ENCODE measurements at regions not wholly inside any gene's neighbourhood (a gene's known extent, or its start where the extent isn't known, plus 50 kb on each side); places are given as distances from the start of the nearest gene placed in this dataset.

GRCh38 chr5:9958914-9959313 lies 290.8 kb downstream of the ATPSCKMT start:
- Histone ChIP-seq H3K4me3 (no peak overlapping the region), H3K9me3 (no peaks in the 10 kb centered on the region), H3K4me2 (no peak overlapping the region), H3K4me1 (no peaks in the 10 kb centered on the region), H3K27ac (no peak overlapping the region)
- no peak for ATAC-seq
- DNase-seq (ENCODE audit: low read depth in 1 of 2, low spot score in 1 of 2), result no peak
- ChIA-PET CTCF (no interaction called here), POLR2A (no interaction called here)
- no peak for TF ChIP-seq RFX5 (IDR thresholded peaks at IDR 0.05)
- no peak for TF ChIP-seq CHD2 (IDR thresholded peaks at IDR 0.05; ENCODE audit: low read length, partially characterized antibody)
- TF ChIP-seq CBX8 (IDR thresholded peaks at IDR 0.05), result no peak
- no peak for TF ChIP-seq CHD4 (IDR thresholded peaks at IDR 0.05; ENCODE audit: borderline replicate concordance)
- no peak for TF ChIP-seq NR3C1 (IDR thresholded peaks at IDR 0.05)
- TF ChIP-seq, protein P1, sequence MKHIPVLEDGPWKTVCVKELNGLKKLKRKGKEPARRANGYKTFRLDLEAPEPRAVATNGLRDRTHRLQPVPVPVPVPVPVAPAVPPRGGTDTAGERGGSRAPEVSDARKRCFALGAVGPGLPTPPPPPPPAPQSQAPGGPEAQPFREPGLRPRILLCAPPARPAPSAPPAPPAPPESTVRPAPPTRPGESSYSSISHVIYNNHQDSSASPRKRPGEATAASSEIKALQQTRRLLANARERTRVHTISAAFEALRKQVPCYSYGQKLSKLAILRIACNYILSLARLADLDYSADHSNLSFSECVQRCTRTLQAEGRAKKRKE (CRISPR knock-in tag; IDR thresholded peaks at IDR 0.05; ENCODE audit: low read depth), result no peak
- TF ChIP-seq NPAS2 (CRISPR knock-in tag; IDR thresholded peaks at IDR 0.05; ENCODE audit: borderline replicate concordance), result no peak
- no peak for TF ChIP-seq RAD21 (conservative IDR thresholded peaks at IDR 0.05 in 1 of 2, IDR thresholded peaks at IDR 0.05 in 1 of 2)
- no peak for TF ChIP-seq NFE2L2 (conservative IDR thresholded peaks at IDR 0.05; ENCODE audit: low read length)
- TF ChIP-seq, protein P2, sequence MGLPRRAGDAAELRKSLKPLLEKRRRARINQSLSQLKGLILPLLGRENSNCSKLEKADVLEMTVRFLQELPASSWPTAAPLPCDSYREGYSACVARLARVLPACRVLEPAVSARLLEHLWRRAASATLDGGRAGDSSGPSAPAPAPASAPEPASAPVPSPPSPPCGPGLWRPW (IDR thresholded peaks at IDR 0.05), result no peak
- TF ChIP-seq KDM5A (IDR thresholded peaks at IDR 0.05), result no peak
- TF ChIP-seq JUN (IDR thresholded peaks at IDR 0.05), result no peak
- TF ChIP-seq, protein P3, sequence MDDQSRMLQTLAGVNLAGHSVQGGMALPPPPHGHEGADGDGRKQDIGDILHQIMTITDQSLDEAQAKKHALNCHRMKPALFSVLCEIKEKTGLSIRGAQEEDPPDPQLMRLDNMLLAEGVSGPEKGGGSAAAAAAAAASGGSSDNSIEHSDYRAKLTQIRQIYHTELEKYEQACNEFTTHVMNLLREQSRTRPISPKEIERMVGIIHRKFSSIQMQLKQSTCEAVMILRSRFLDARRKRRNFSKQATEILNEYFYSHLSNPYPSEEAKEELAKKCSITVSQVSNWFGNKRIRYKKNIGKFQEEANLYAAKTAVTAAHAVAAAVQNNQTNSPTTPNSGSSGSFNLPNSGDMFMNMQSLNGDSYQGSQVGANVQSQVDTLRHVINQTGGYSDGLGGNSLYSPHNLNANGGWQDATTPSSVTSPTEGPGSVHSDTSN (IDR thresholded peaks at IDR 0.05), result no peak
- TF ChIP-seq SMC3 (IDR thresholded peaks at IDR 0.05), result no peak
- TF ChIP-seq KDM1A (IDR thresholded peaks at IDR 0.05; ENCODE audit: low read depth), result no peak
- TF ChIP-seq CBX2 (IDR thresholded peaks at IDR 0.05; ENCODE audit: borderline replicate concordance, low read depth), result no peak
- no peak for TF ChIP-seq FOXS1 (CRISPR knock-in tag; IDR thresholded peaks at IDR 0.05)
- FAIRE-seq, result no peak
- 2% methylated on average over 5 of the region's 5 CpGs for WGBS (ENCODE audit: missing lambda C conversion rate)

DNA sequence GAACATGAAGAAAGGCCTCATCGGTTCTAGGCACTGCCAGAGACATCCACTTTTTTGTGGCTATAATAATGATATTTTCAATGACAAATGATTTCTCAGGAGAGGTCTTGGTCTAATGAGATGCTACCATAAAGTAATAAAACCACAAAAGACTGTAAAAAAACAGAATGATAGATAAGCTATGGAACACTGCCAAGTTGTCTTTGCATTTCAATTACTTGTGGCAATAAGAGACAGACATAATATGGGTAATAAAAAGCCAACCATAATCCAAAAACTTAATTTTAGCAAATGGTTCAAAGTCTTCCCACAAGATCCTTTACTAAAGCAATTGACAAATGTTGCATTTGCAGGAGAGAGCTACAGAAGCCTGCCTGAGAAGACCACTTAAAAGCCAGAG lies 292.5 kb downstream of the ATPSCKMT start:
- no peaks in the 10 kb centered on the region for H3K9me3 ChIP-seq
- no peaks in the 10 kb centered on the region for H3K4me1 ChIP-seq
- ATAC-seq, result no peak
- FAIRE-seq, result no peak
- TF ChIP-seq JUNB (IDR thresholded peaks at IDR 0.05), result no peak
- no peak for TF ChIP-seq RAD21 (conservative IDR thresholded peaks at IDR 0.05 in 1 of 2, IDR thresholded peaks at IDR 0.05 in 1 of 2)
- no peak for TF ChIP-seq CEBPB (IDR thresholded peaks at IDR 0.05)
- TF ChIP-seq BCL3 (IDR thresholded peaks at IDR 0.05), result no peak
- no peak for TF ChIP-seq HOXA7 (CRISPR knock-in tag; IDR thresholded peaks at IDR 0.05)
- no peak for TF ChIP-seq TP53 (CRISPR knock-in tag; IDR thresholded peaks at IDR 0.05)
- TF ChIP-seq CHD2 (IDR thresholded peaks at IDR 0.05; ENCODE audit: low read length, partially characterized antibody), result no peak
- TF ChIP-seq MAZ (IDR thresholded peaks at IDR 0.05; ENCODE audit: borderline replicate concordance, low read depth, low read length), result no peak
- TF ChIP-seq ZC3H11A (IDR thresholded peaks at IDR 0.05), result no peak
- TF ChIP-seq ZSCAN20 (CRISPR knock-in tag; IDR thresholded peaks at IDR 0.05), result no peak
- TF ChIP-seq RCOR1 (IDR thresholded peaks at IDR 0.05; ENCODE audit: low read depth, low read length), result no peak
- TF ChIP-seq BHLHE40 (IDR thresholded peaks at IDR 0.05; ENCODE audit: low read depth, low read length), result no peak
- no peak for TF ChIP-seq HOXB5 (CRISPR knock-in tag; IDR thresholded peaks at IDR 0.05)
- H3K27ac ChIP-seq, result no peak overlapping the region
- 10% methylated on average over 1 of the region's 1 CpG for WGBS (ENCODE audit: missing lambda C conversion rate)
- no peak overlapping the region for H3K4me3 ChIP-seq
- no peak for DNase-seq (ENCODE audit: low read depth in 1 of 2, low spot score in 1 of 2)
- POLR2A ChIA-PET, result no interaction called here
- H3K4me2 ChIP-seq, result no peak overlapping the region
- CTCF ChIA-PET, result interaction anchor here (0.7 kb wide), 1 partner anchor 9 kb away, joined by 3 read pairs; no protein-coding TSS in a partner anchor
